ENCODE measurements at regions not wholly inside any gene's neighbourhood (a gene's known extent, or its start where the extent isn't known, plus 50 kb on each side); places are given as distances from the start of the nearest gene placed in this dataset.

DNA sequence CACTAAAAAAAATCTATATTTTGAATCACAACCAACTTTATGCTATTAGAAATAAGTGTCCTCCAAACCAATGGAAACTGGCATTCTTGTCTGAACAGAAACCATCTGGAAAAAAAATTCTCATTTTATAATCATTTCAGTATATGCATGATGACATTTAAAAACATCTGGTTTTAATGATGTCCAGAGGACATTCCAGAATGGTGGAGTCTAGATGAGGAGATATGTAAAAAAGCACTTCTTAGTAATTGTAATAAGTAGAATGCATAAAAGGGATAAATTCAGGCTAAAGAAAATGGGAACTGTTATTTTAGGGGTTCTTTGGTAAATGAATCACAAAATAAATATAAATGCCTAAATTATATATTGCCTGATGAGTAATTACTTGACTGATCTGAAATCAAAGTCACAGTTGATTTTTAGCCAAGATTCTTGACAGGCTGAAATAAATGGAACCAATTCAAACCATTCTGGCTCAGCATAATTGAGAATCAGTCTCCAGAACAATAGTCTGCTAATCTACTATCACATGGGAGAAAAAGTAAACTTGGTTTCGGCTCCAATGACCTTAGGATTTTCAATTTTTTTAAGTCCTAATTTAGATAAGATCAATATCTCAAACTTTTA is 636.6 kb downstream of the FAT4 start:
- Histone ChIP-seq H3K9ac (ENCODE audit: low read depth in 1 of 3, low read length in 3 of 3) (no peak overlapping the region), H3K27me3 (ENCODE audit: control insufficient read depth in 3 of 3, insufficient read depth in 3 of 3, low read length in 3 of 3) (no peaks in the 10 kb centered on the region), H3K4me1 (ENCODE audit: control insufficient read depth in 3 of 3, insufficient read depth in 3 of 3, low read length in 3 of 3) (no peaks in the 10 kb centered on the region), H3K27ac (ENCODE audit: low read depth, low read length) (no peak overlapping the region), H3K36me3 (ENCODE audit: control insufficient read depth in 3 of 3, insufficient read depth in 3 of 3, low read length in 3 of 3) (no peaks in the 10 kb centered on the region), H3K9me3 (ENCODE audit: control insufficient read depth in 3 of 3, low read length in 3 of 3) (no peaks in the 10 kb centered on the region), H3K4me3 (ENCODE audit: low read length in 3 of 3) (no peak overlapping the region)

DNA sequence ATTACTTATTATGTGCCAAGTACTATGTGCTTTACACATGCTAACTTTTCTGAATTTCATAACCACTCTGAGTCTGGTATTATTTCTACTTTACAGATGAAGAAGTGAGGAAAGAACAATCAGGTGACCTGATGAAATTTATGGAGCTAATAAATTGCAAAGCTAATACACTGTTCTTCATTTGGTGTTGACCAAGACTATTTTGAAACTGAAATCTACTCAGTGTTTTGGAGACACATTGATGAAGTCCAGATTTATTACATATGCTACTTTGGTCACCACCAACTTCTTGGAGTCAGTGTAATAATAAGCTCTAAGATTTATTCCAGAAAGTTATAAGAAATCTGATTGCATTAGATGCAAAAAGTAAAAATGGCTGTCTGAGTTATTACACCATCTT is 637.9 kb downstream of the FAT4 start:
- Histone ChIP-seq H3K4me1 (ENCODE audit: control insufficient read depth in 3 of 3, insufficient read depth in 3 of 3, low read length in 3 of 3) (no peaks in the 10 kb centered on the region), H3K27ac (ENCODE audit: low read depth, low read length) (no peak overlapping the region), H3K4me3 (ENCODE audit: low read length in 3 of 3) (no peak overlapping the region), H3K36me3 (ENCODE audit: control insufficient read depth in 3 of 3, insufficient read depth in 3 of 3, low read length in 3 of 3) (no peaks in the 10 kb centered on the region), H3K27me3 (ENCODE audit: control insufficient read depth in 3 of 3, insufficient read depth in 3 of 3, low read length in 3 of 3) (no peaks in the 10 kb centered on the region), H3K9ac (ENCODE audit: low read depth in 1 of 3, low read length in 3 of 3) (no peak overlapping the region), H3K9me3 (ENCODE audit: control insufficient read depth in 3 of 3, low read length in 3 of 3) (no peaks in the 10 kb centered on the region)

DNA sequence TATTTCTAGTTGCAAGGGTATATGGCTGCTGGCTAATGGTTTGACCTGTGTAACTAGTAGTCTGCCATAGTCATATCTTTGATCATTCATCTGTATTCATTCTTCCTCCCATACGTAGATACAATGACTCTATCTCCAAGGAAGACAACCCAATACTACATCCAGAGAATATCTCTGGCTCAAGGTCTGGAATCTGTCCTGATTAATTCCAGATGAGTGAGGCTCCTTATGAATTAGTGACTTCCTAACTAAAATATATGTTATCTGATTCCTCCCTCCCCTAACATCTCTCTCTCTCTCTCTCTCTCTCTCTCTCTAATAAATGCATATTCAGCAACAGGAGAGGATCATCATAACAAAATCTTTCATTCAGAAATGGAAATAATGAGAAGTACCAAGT is 641.5 kb downstream of the FAT4 start:
- H3K9ac ChIP-seq (ENCODE audit: low read depth in 1 of 3, low read length in 3 of 3) = no peak overlapping the region
- no peaks in the 10 kb centered on the region for H3K36me3 ChIP-seq (ENCODE audit: control insufficient read depth in 3 of 3, insufficient read depth in 3 of 3, low read length in 3 of 3)
- H3K27ac ChIP-seq (ENCODE audit: low read depth, low read length) = no peak overlapping the region
- no peaks in the 10 kb centered on the region for H3K27me3 ChIP-seq (ENCODE audit: control insufficient read depth in 3 of 3, insufficient read depth in 3 of 3, low read length in 3 of 3)
- no peak overlapping the region for H3K4me3 ChIP-seq (ENCODE audit: low read length in 3 of 3)
- H3K9me3 ChIP-seq (ENCODE audit: control insufficient read depth in 3 of 3, low read length in 3 of 3) = no peaks in the 10 kb centered on the region
- H3K4me1 ChIP-seq (ENCODE audit: control insufficient read depth in 3 of 3, insufficient read depth in 3 of 3, low read length in 3 of 3) = no peaks in the 10 kb centered on the region

DNA sequence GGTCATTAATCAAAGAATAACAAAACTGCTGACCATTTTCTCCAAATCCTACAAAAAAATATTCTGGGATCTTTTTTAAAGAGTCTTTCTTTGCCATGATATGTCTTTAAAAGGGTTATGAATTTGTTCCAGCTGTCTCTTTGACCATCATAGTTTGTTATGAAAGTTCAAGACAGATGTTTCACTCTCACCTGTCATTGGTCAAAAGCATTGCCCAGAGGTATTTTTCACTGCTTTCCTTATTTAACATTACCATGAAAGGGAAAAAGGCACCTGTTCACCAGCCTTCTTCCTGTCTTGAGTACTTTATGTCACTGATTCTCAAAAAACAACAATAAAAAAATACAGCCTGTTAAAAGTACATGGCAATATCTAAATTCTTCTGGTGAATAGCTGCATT is 643.8 kb downstream of the FAT4 start:
- Histone ChIP-seq H3K27ac (ENCODE audit: low read depth, low read length) (no peak overlapping the region), H3K27me3 (ENCODE audit: control insufficient read depth in 3 of 3, insufficient read depth in 3 of 3, low read length in 3 of 3) (peaks cover 0 to 3% (median 0%) of the 10 kb centered on the region in 3 donors), H3K9ac (ENCODE audit: low read depth in 1 of 3, low read length in 3 of 3) (no peak overlapping the region), H3K4me1 (ENCODE audit: control insufficient read depth in 3 of 3, insufficient read depth in 3 of 3, low read length in 3 of 3) (no peaks in the 10 kb centered on the region), H3K4me3 (ENCODE audit: low read length in 3 of 3) (no peak overlapping the region), H3K9me3 (ENCODE audit: control insufficient read depth in 3 of 3, low read length in 3 of 3) (no peaks in the 10 kb centered on the region), H3K36me3 (ENCODE audit: control insufficient read depth in 3 of 3, insufficient read depth in 3 of 3, low read length in 3 of 3) (no peaks in the 10 kb centered on the region)

DNA sequence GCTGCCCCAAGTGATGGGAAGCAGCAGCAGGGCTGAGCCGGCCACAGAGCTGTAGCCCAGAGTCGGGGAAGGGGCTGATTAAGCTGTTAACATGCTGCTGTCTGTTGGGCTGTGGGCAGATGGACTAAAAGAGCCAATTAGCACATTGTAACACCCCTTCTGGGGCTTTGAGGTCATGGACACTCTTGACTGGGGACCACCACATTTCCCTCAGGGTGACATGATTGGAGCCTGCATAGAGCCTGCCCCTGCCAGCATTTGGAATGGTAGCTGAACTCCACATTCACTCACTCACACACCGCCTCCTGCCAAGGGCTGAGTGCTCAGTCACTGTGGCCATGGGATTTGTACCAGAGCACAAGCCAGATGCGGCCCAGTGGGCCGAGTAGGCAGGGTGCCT is 646.9 kb downstream of the FAT4 start:
- Histone ChIP-seq H3K36me3 (ENCODE audit: control insufficient read depth in 3 of 3, insufficient read depth in 3 of 3, low read length in 3 of 3) (no peaks in the 10 kb centered on the region), H3K4me1 (ENCODE audit: control insufficient read depth in 3 of 3, insufficient read depth in 3 of 3, low read length in 3 of 3) (no peaks in the 10 kb centered on the region), H3K9me3 (ENCODE audit: control insufficient read depth in 3 of 3, low read length in 3 of 3) (no peaks in the 10 kb centered on the region), H3K9ac (ENCODE audit: low read depth in 1 of 3, low read length in 3 of 3) (no peak overlapping the region), H3K27me3 (ENCODE audit: control insufficient read depth in 3 of 3, insufficient read depth in 3 of 3, low read length in 3 of 3) (peaks cover 0 to 3% (median 0%) of the 10 kb centered on the region in 3 donors), H3K4me3 (ENCODE audit: low read length in 3 of 3) (no peak overlapping the region), H3K27ac (ENCODE audit: low read depth, low read length) (no peak overlapping the region)

DNA sequence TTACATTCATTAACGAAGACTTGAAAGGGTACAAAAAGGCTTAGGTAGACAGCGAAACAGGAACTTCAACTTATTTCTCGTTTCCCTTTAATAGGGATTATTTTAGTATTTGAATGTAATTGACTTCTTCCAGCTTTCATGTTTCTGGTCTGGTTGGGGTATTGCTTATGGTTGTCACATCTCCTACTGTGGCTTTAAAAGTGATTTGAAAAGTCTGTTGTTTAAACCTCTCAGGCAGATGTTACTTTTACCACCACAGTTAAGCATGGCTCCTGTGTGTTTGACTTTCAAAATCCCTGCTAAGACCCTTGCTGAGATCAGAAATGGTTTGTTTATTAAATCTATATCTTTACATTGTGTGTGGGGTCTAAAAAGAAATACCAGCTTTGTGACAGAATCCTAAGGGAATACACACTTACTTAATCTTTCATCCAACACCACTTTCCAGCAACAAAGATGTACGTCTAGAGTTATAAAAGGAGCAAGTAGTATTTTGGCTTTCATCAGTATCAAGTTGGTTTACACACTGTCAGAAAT is 661.2 kb downstream of the FAT4 start:
- Histone ChIP-seq H3K27me3 (ENCODE audit: control insufficient read depth in 3 of 3, insufficient read depth in 3 of 3, low read length in 3 of 3) (no peaks in the 10 kb centered on the region), H3K27ac (ENCODE audit: low read depth, low read length) (no peak overlapping the region), H3K9ac (ENCODE audit: low read depth in 1 of 3, low read length in 3 of 3) (no peak overlapping the region), H3K36me3 (ENCODE audit: control insufficient read depth in 3 of 3, insufficient read depth in 3 of 3, low read length in 3 of 3) (no peaks in the 10 kb centered on the region), H3K4me1 (ENCODE audit: control insufficient read depth in 3 of 3, insufficient read depth in 3 of 3, low read length in 3 of 3) (no peaks in the 10 kb centered on the region), H3K9me3 (ENCODE audit: control insufficient read depth in 3 of 3, low read length in 3 of 3) (no peaks in the 10 kb centered on the region), H3K4me3 (ENCODE audit: low read length in 3 of 3) (no peak overlapping the region)

DNA sequence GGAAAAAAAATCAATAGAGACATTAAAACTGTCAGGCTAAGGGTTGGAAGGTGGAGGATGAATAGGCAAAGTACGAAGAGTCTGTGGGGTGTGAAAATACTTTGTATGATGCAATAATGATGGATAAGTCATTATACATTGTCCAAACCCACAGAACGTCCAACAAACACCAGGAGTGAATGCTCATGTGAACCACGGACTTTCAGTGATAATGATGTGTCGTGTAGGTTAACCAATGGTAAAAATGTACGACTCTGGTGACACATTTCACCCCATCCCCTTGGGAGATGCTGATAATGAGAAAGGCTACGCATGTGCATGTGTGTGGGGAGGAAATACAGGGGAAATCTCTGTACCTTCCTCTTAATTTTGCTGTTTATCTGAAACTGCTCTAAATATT is 665.2 kb downstream of the FAT4 start:
- H3K4me3 ChIP-seq (ENCODE audit: low read length in 3 of 3) = no peak overlapping the region
- no peaks in the 10 kb centered on the region for H3K27me3 ChIP-seq (ENCODE audit: control insufficient read depth in 3 of 3, insufficient read depth in 3 of 3, low read length in 3 of 3)
- no peaks in the 10 kb centered on the region for H3K9me3 ChIP-seq (ENCODE audit: control insufficient read depth in 3 of 3, low read length in 3 of 3)
- H3K36me3 ChIP-seq (ENCODE audit: control insufficient read depth in 3 of 3, insufficient read depth in 3 of 3, low read length in 3 of 3) = no peaks in the 10 kb centered on the region
- no peak overlapping the region for H3K27ac ChIP-seq (ENCODE audit: low read depth, low read length)
- H3K9ac ChIP-seq (ENCODE audit: low read depth in 1 of 3, low read length in 3 of 3) = no peak overlapping the region
- H3K4me1 ChIP-seq (ENCODE audit: control insufficient read depth in 3 of 3, insufficient read depth in 3 of 3, low read length in 3 of 3) = no peaks in the 10 kb centered on the region

DNA sequence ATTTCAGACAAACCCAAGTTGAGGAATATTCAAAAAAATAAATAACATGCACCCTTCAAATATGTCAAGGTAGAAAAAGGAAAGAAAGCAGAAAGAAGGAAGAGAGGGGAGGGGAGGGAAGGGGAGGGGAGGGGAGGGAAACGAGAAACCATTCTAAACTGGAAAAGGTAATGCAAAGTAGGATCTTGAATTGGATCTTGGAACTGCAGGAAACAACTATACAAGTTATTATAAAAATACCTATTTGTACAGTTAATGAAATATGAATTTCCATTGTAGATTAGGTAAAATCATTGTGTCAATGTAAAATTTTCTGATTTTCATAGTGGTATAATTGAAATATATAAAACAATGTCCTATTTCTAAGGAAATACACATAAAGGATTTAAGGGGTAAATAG is 668.4 kb downstream of the FAT4 start:
- no peaks in the 10 kb centered on the region for H3K27me3 ChIP-seq (ENCODE audit: control insufficient read depth in 3 of 3, insufficient read depth in 3 of 3, low read length in 3 of 3)
- H3K27ac ChIP-seq (ENCODE audit: low read depth, low read length) = no peak overlapping the region
- no peaks in the 10 kb centered on the region for H3K4me1 ChIP-seq (ENCODE audit: control insufficient read depth in 3 of 3, insufficient read depth in 3 of 3, low read length in 3 of 3)
- H3K4me3 ChIP-seq (ENCODE audit: low read length in 3 of 3) = no peak overlapping the region
- no peaks in the 10 kb centered on the region for H3K36me3 ChIP-seq (ENCODE audit: control insufficient read depth in 3 of 3, insufficient read depth in 3 of 3, low read length in 3 of 3)
- no peak overlapping the region for H3K9ac ChIP-seq (ENCODE audit: low read depth in 1 of 3, low read length in 3 of 3)
- no peaks in the 10 kb centered on the region for H3K9me3 ChIP-seq (ENCODE audit: control insufficient read depth in 3 of 3, low read length in 3 of 3)

DNA sequence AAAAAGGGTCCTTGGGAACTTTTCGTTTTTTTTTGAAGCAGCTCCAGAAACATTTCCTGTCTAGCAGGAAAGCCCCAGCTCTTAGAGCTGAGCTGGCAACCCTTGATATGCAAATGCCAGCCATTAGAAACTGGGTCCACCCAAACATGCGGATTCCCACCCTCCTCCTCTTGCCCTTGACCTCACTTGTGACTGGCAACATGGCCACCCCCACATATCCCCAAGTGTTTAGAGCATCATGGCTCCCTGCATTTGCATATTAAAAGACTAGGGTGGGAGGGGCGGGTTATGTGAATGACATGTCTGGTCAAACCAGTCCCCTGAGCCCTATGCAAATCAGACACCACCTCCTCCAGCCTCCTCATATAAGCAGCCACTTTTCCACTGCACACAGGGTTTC is 671.1 kb downstream of the FAT4 start:
- H3K9ac ChIP-seq (ENCODE audit: low read depth in 1 of 3, low read length in 3 of 3) = no peak overlapping the region
- no peaks in the 10 kb centered on the region for H3K9me3 ChIP-seq (ENCODE audit: control insufficient read depth in 3 of 3, low read length in 3 of 3)
- H3K4me1 ChIP-seq (ENCODE audit: control insufficient read depth in 3 of 3, insufficient read depth in 3 of 3, low read length in 3 of 3) = no peaks in the 10 kb centered on the region
- H3K4me3 ChIP-seq (ENCODE audit: low read length in 3 of 3) = no peak overlapping the region
- no peaks in the 10 kb centered on the region for H3K36me3 ChIP-seq (ENCODE audit: control insufficient read depth in 3 of 3, insufficient read depth in 3 of 3, low read length in 3 of 3)
- H3K27me3 ChIP-seq (ENCODE audit: control insufficient read depth in 3 of 3, insufficient read depth in 3 of 3, low read length in 3 of 3) = no peaks in the 10 kb centered on the region
- H3K27ac ChIP-seq (ENCODE audit: low read depth, low read length) = no peak overlapping the region

DNA sequence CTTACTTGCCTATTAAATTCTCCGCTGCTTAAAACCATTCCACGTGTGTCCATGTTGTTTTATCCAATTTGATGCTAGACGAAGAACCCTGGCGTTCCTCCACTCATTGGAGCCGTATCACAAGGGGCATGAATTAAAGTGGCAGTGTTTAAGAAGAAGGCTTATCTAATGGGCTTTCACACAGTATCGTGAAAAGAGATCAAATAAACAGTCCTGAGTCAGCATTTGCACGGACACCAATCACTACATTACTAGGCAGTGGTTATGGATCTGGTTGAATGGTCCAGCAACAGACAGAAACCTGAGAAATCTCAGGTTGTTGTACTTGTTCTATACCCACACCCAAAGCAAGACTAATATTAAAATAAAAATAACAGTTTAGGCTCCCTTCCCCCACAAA is 671.6 kb downstream of the FAT4 start:
- Histone ChIP-seq H3K27me3 (ENCODE audit: control insufficient read depth in 3 of 3, insufficient read depth in 3 of 3, low read length in 3 of 3) (no peaks in the 10 kb centered on the region), H3K4me3 (ENCODE audit: low read length in 3 of 3) (no peak overlapping the region), H3K4me1 (ENCODE audit: control insufficient read depth in 3 of 3, insufficient read depth in 3 of 3, low read length in 3 of 3) (no peaks in the 10 kb centered on the region), H3K27ac (ENCODE audit: low read depth, low read length) (no peak overlapping the region), H3K9ac (ENCODE audit: low read depth in 1 of 3, low read length in 3 of 3) (no peak overlapping the region), H3K9me3 (ENCODE audit: control insufficient read depth in 3 of 3, low read length in 3 of 3) (no peaks in the 10 kb centered on the region), H3K36me3 (ENCODE audit: control insufficient read depth in 3 of 3, insufficient read depth in 3 of 3, low read length in 3 of 3) (no peaks in the 10 kb centered on the region)
